Kidney (tissue), 13 donors: ENCODE measurements at regions not wholly inside any gene's neighbourhood (a gene's known extent, or its start where the extent isn't known, plus 50 kb on each side); places are given as distances from the start of the nearest gene placed in this dataset.

Experiments
- DNase-seq, 5 donors: peaks; one replicate each; pipeline ENCODE4 v3.0.0-alpha.2; 2013 to 2020
- FAIRE-seq: peaks from 2 replicates; lab custom pipeline; 2012; peaks lifted over from hg19 to GRCh38; lab: Jason Lieb, UNC
- H3K27ac ChIP-seq, 2 donors: one replicate each; pipeline ENCODE4 v1.7.0; 2013; ENCODE audit warnings: low read depth in 2 of 2, low read length in 2 of 2, inconsistent platforms in 1 of 2
- H3K27me3 ChIP-seq: one replicate; pipeline ENCODE4 v1.7.1; 2013; ENCODE audit warnings: low read length, inconsistent platforms; ENCODE audit not compliant: control insufficient read depth, insufficient read depth
- H3K36me3 ChIP-seq, 3 donors: one replicate each; pipeline versions ENCODE4 v1.7.0 to v1.7.1; 2013; ENCODE audit warnings: low read length in 3 of 3, control low read depth in 1 of 3, inconsistent platforms in 1 of 3; ENCODE audit not compliant: insufficient read depth in 3 of 3, control insufficient read depth in 2 of 3
- H3K4me1 ChIP-seq, 3 donors: one replicate each; pipeline versions ENCODE4 v1.7.0 to v1.7.1; 2013; ENCODE audit warnings: low read length in 3 of 3, inconsistent platforms in 1 of 3, low read depth in 1 of 3; ENCODE audit not compliant: control insufficient read depth in 2 of 3, insufficient read depth in 2 of 3
- H3K4me3 ChIP-seq, 3 donors: one replicate each; pipeline versions ENCODE4 v1.7.0 to v1.8.1; 2013; ENCODE audit warnings: low read length in 3 of 3, control low read depth in 1 of 3, inconsistent platforms in 1 of 3
- H3K9ac ChIP-seq, 3 donors: one replicate each; pipeline versions ENCODE4 v1.7.0 to v1.7.1; 2013; ENCODE audit warnings: low read length in 3 of 3, control low read depth in 1 of 3, inconsistent platforms in 1 of 3
- H3K9me3 ChIP-seq, 3 donors: one replicate each; pipeline versions ENCODE4 v1.7.0 to v1.7.1; 2013; ENCODE audit warnings: low read length in 3 of 3, control low read depth in 1 of 3, inconsistent platforms in 1 of 3; ENCODE audit not compliant: control insufficient read depth in 2 of 3, insufficient read depth in 1 of 3
- intact Hi-C: fragments of 100-400 bp; cut with DNase I; formaldehyde crosslinking; loops from one replicate; pipeline ENCODE4 v1.11.1; 2022
- TF ChIP-seq, protein P1 (sequence below): IDR thresholded peaks from 3 replicates; pipeline ENCODE4 v1.5.1; 2012; ENCODE audit warnings: mild to moderate bottlenecking, moderate library complexity, borderline replicate concordance; ENCODE audit not compliant: insufficient read depth; ENCODE audit errors: extremely low read depth
- donor health status: control.
- donor health status: control.
- donor health status: control.
- donor health status: control.
- donor health status: control.
- donor health status: DM: yes; HTN: yes; CAD: no.
- donor health status: Normal renal cell carcinoma (clear cell type).

DNA sequence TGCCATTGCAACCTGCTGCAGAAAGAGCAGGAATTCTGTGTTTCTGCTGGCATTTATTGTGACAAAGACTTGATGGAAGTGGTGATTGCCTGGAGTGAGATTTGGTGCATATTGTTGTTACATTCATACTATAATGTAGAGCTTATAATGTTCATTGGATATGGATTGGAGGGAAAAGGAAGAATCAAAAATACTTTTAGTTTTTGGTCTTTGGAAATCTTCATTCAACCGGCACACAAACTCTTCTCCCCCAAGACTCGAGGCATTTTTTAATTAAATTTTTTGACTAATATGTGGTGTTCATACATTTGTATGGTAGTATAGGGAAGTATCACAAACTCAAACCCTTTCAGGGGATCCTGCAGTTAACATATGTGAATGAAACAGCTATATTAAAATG, 380.8 kb downstream of the DOK5 start:
- H3K27ac ChIP-seq = no peak overlapping the region
- intact Hi-C loops = no loop called here
- H3K9me3 ChIP-seq = no peaks in the 10 kb centered on the region
- TF ChIP-seq, protein P1, sequence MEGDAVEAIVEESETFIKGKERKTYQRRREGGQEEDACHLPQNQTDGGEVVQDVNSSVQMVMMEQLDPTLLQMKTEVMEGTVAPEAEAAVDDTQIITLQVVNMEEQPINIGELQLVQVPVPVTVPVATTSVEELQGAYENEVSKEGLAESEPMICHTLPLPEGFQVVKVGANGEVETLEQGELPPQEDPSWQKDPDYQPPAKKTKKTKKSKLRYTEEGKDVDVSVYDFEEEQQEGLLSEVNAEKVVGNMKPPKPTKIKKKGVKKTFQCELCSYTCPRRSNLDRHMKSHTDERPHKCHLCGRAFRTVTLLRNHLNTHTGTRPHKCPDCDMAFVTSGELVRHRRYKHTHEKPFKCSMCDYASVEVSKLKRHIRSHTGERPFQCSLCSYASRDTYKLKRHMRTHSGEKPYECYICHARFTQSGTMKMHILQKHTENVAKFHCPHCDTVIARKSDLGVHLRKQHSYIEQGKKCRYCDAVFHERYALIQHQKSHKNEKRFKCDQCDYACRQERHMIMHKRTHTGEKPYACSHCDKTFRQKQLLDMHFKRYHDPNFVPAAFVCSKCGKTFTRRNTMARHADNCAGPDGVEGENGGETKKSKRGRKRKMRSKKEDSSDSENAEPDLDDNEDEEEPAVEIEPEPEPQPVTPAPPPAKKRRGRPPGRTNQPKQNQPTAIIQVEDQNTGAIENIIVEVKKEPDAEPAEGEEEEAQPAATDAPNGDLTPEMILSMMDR = no peak
- no peak overlapping the region for H3K9ac ChIP-seq
- H3K4me1 ChIP-seq = no peaks in the 10 kb centered on the region
- H3K4me3 ChIP-seq = no peak overlapping the region
- H3K27me3 ChIP-seq = no peaks in the 10 kb centered on the region
- no peak for DNase-seq
- no peaks in the 10 kb centered on the region for H3K36me3 ChIP-seq
- FAIRE-seq = no peak

DNA sequence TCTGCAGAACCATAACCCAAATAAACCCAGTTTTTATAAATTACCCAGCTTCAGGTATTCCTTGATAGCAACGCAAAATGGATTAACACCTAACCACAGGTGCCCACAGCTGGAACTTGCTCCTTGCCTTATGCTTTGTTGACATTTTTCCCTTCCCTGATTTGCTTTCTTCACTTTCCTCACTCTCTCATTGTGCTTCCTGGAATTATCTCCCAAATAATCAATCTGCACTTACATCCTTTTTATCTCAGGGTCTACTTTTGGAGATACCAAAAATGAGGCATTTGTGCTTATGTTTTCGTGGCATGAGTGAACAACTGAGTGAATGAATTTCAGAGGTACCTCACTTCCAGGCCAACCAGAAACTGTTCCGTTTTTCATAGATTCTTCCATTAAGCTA, 374.3 kb downstream of the DOK5 start:
- Histone ChIP-seq H3K27ac (no peak overlapping the region), H3K36me3 (no peaks in the 10 kb centered on the region), H3K4me3 (no peak overlapping the region), H3K9me3 (no peaks in the 10 kb centered on the region), H3K27me3 (no peaks in the 10 kb centered on the region), H3K4me1 (no peaks in the 10 kb centered on the region), H3K9ac (no peak overlapping the region)
- DNase-seq = no peak
- no peak for FAIRE-seq
- intact Hi-C loops = no loop called here
- TF ChIP-seq, protein P1 = no peak

DNA sequence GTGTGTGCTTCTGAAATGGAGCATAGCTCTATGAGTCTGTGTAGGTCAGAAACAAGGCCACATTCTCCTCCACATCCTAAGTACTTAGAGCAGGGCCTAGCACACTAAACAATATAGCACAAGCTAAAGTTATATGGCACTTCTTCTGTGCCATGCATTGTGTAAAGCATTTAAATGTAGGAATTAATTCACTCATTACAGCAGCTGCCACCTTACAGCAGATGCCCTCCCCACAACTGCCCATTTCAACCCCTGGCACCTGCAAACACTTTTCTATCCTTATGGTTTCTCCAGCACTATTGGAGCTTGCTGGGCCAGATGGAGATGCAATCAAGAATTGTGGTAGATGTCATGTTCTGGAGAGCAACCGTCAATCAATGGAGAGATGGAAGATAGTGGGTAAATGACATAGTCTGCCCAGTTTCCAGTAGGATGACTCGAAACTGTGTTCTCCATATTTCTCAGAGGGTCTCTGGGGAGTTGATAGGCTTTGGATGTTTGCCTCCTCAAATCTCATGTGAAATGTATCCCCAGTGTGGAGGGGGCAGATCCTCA, 373.7 kb downstream of the DOK5 start:
- no peaks in the 10 kb centered on the region for H3K36me3 ChIP-seq
- DNase-seq (no peak), FAIRE-seq (no peak)
- intact Hi-C loops = no loop called here
- no peaks in the 10 kb centered on the region for H3K27me3 ChIP-seq
- no peak overlapping the region for H3K4me3 ChIP-seq
- H3K4me1 ChIP-seq = no peaks in the 10 kb centered on the region
- H3K27ac ChIP-seq = no peak overlapping the region
- H3K9me3 ChIP-seq = no peaks in the 10 kb centered on the region
- no peak overlapping the region for H3K9ac ChIP-seq
- TF ChIP-seq, protein P1 = no peak

DNA sequence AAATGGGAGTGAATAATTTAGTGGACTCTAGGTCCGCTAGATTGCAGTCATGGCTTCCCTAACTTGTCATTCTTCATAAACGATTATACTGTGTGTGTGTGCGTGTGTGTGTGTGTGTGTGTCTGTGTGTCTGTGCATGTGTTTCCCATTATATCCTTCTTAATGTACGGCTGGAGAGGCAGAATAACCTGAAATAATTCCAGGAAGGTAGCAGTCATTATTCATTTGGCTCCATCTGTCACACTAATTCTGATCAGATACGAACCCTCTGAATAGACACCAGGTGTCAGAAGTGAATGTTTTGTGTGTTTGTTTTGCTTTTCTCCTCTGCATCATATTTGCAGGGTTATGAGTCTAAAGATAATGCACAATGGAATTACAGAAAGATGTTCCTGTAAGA, 372.9 kb downstream of the DOK5 start:
- no peaks in the 10 kb centered on the region for H3K4me1 ChIP-seq
- H3K27me3 ChIP-seq = no peaks in the 10 kb centered on the region
- FAIRE-seq (no peak), DNase-seq (no peak)
- H3K27ac ChIP-seq = no peak overlapping the region
- H3K36me3 ChIP-seq = no peaks in the 10 kb centered on the region
- H3K9me3 ChIP-seq = no peaks in the 10 kb centered on the region
- no peak overlapping the region for H3K4me3 ChIP-seq
- TF ChIP-seq, protein P1 = no peak
- no peak overlapping the region for H3K9ac ChIP-seq
- intact Hi-C loops = no loop called here
